ENCODE measurements at regions not wholly inside any gene's neighbourhood (a gene's known extent, or its start where the extent isn't known, plus 50 kb on each side); places are given as distances from the start of the nearest gene placed in this dataset.

GRCh38 chr2:239621611-239622010 is 220.8 kb upstream of the HDAC4 start:
- TF ChIP-seq CTCF (optimal IDR thresholded peaks at IDR 0.05 in 1 of 3, IDR thresholded peaks at IDR 0.05 in 1 of 3, conservative IDR thresholded peaks at IDR 0.05 in 1 of 3; ENCODE audit: extremely low read depth in 1 of 3, insufficient read depth in 2 of 3, low read length in 3 of 3) (no peak), EZH2 (IDR thresholded peaks at IDR 0.05; ENCODE audit: low read length) (no peak)

All from keratinocyte (primary cell).